Vagina (tissue), 2 donors: ENCODE measurements at regions not wholly inside any gene's neighbourhood (a gene's known extent, or its start where the extent isn't known, plus 50 kb on each side); places are given as distances from the start of the nearest gene placed in this dataset.

Experiments used
- POLR2AphosphoS5 ChIP-seq, 2 donors: sonication (generic); formaldehyde crosslinking; IDR thresholded peaks; one replicate each; pipeline ENCODE4 v1.9.0; 2017; ENCODE audit warnings: antibody characterized with exemption in 2 of 2, mild to moderate bottlenecking in 2 of 2, low read depth in 1 of 2; ENCODE audit not compliant: insufficient read depth in 1 of 2
- TF ChIP-seq, protein P1 (sequence below), 3 experiments: fragments of 450-650 bp in 2 of 3; fragments of 200-600 bp in 1 of 3; sonication (generic) in 1 of 3; IDR thresholded peaks; one replicate each; pipeline ENCODE4 v1.5.1; 2017 to 2019; ENCODE audit warnings: antibody characterized with exemption in 3 of 3, mild to moderate bottlenecking in 2 of 3, moderate library complexity in 2 of 3

DNA sequence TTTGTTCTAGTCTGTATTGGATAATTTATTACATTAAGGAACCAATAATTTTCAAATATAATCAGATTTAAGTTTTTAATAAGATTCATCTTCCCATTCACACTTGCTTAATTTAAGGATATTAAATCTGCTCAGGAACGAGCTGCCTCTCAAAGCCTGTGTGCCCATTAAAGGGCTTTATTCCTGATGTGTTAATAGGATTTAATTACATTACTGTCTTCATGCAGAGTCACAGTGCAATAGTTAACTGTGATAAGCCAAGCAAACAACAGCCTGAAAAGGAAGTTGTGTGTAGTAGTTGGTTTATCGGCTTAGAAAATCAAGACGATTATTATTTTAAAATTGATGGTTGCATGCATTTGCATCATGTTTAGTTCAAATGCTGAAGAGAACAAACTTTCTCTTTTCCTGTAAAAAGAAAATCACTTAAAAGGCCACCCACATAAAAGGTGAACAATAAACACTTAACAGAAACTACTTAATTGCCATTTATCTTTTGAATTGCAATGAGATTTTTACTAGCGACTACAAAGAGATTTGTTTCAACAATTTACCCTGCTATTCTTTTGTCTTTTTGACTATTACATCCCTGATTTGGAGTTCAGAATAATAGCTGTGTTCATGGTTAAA, 174.6 kb downstream of the RWDD3 start:
- TF ChIP-seq, protein P1, sequence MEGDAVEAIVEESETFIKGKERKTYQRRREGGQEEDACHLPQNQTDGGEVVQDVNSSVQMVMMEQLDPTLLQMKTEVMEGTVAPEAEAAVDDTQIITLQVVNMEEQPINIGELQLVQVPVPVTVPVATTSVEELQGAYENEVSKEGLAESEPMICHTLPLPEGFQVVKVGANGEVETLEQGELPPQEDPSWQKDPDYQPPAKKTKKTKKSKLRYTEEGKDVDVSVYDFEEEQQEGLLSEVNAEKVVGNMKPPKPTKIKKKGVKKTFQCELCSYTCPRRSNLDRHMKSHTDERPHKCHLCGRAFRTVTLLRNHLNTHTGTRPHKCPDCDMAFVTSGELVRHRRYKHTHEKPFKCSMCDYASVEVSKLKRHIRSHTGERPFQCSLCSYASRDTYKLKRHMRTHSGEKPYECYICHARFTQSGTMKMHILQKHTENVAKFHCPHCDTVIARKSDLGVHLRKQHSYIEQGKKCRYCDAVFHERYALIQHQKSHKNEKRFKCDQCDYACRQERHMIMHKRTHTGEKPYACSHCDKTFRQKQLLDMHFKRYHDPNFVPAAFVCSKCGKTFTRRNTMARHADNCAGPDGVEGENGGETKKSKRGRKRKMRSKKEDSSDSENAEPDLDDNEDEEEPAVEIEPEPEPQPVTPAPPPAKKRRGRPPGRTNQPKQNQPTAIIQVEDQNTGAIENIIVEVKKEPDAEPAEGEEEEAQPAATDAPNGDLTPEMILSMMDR (IDR thresholded peaks at IDR 0.05) = no peak
- TF ChIP-seq POLR2AphosphoS5 (IDR thresholded peaks at IDR 0.05; ENCODE audit: insufficient read depth in 1 of 2, low read depth in 1 of 2) = no peak
